Calu3 (cell line): ENCODE measurements at regions not wholly inside any gene's neighbourhood (a gene's known extent, or its start where the extent isn't known, plus 50 kb on each side); places are given as distances from the start of the nearest gene placed in this dataset.
A peak's percentile ranks its signal among the peaks of the same experiment; 100 is the strongest.

Experiments used
- BruUV-seq: library from RNA; stranded (reverse); fragments of 400-500 nt; replicated peaks from 2 replicates; lab custom pipeline; 2021; lab: Mats Ljungman, UMichigan
- CTCF ChIA-PET: fragments of 300-600 bp; sonication (Branson Sonifier 250); formaldehyde crosslinking; loops from one replicate; lab custom pipeline; 2022; ENCODE audit warnings: antibody characterized with exemption; lab: Charles Lee
- DNase-seq: peaks from one replicate; pipeline ENCODE4 v3.0.0; 2022
- H3K27ac Mint-ChIP-seq: one replicate; pipeline ENCODE4 v1.8.0; 2022; ENCODE audit warnings: mixed read lengths; ENCODE audit not compliant: unreplicated experiment
- H3K27me3 Mint-ChIP-seq: one replicate; pipeline ENCODE4 v1.8.0; 2022; ENCODE audit warnings: mixed read lengths; ENCODE audit not compliant: unreplicated experiment
- H3K36me3 Mint-ChIP-seq: one replicate; pipeline ENCODE4 v1.8.0; 2022; ENCODE audit warnings: mild to moderate bottlenecking, moderate library complexity, mixed read lengths; ENCODE audit not compliant: insufficient read depth, unreplicated experiment
- H3K4me1 Mint-ChIP-seq: one replicate; pipeline ENCODE4 v1.8.0; 2022; ENCODE audit warnings: mild to moderate bottlenecking, low read depth, mixed read lengths; ENCODE audit not compliant: unreplicated experiment
- H3K4me3 Mint-ChIP-seq: one replicate; pipeline ENCODE4 v1.8.0; 2022; ENCODE audit warnings: mild to moderate bottlenecking, low read depth, moderate library complexity, mixed read lengths; ENCODE audit not compliant: unreplicated experiment
- H3K9me3 Mint-ChIP-seq: one replicate; pipeline ENCODE4 v1.8.0; 2022; ENCODE audit warnings: low read depth, mixed read lengths; ENCODE audit not compliant: unreplicated experiment
- CTCF ChIP-seq: fragments of 200-600 bp; IDR thresholded peaks from one replicate; pipeline ENCODE4 v1.8.0; 2022; ENCODE audit warnings: antibody characterized with exemption; ENCODE audit not compliant: unreplicated experiment
- intact Hi-C: fragments of 100-400 bp; cut with micrococcal nuclease; formaldehyde crosslinking; loops from one replicate; pipeline ENCODE4 v1.10.0; 2022; ENCODE audit not compliant: unreplicated experiment

GRCh38 chr2:205892665-205893259, 193.2 kb downstream of the INO80D start:
- H3K4me1 Mint-ChIP-seq: peaks cover 8% of the 10 kb centered on the region
- no peaks in the 10 kb centered on the region for H3K27me3 Mint-ChIP-seq
- CTCF ChIA-PET: interaction anchor here (0.6 to 1.7 kb wide), 2 partner anchors 17 to 55 kb away, joined by 3 to 4 read pairs; no protein-coding TSS in a partner anchor
- intact Hi-C loops: no loop called here
- no peak overlapping the region for H3K4me3 Mint-ChIP-seq
- no peak overlapping the region for H3K27ac Mint-ChIP-seq
- no peaks in the 10 kb centered on the region for H3K9me3 Mint-ChIP-seq
- no TSS peak for BruUV-seq
- TF ChIP-seq CTCF: no peak
- no peaks in the 10 kb centered on the region for H3K36me3 Mint-ChIP-seq
- DNase-seq: peak; percentile 6

GRCh38 chr2:205892251-205892655, 193.7 kb downstream of the INO80D start:
- H3K36me3 Mint-ChIP-seq: no peaks in the 10 kb centered on the region
- no peak overlapping the region for H3K27ac Mint-ChIP-seq
- intact Hi-C loops: no loop called here
- BruUV-seq: no TSS peak
- H3K9me3 Mint-ChIP-seq: no peaks in the 10 kb centered on the region
- CTCF ChIA-PET: interaction anchor here (1.7 kb wide), 1 partner anchor 55 kb away, joined by 4 read pairs; no protein-coding TSS in a partner anchor
- peak; percentile 22 for DNase-seq
- no peak overlapping the region for H3K4me3 Mint-ChIP-seq
- H3K4me1 Mint-ChIP-seq: peaks cover 8% of the 10 kb centered on the region
- no peak for TF ChIP-seq CTCF
- no peaks in the 10 kb centered on the region for H3K27me3 Mint-ChIP-seq

GRCh38 chr2:205889114-205889513, 196.9 kb downstream of the INO80D start:
- no TSS peak for BruUV-seq
- no peaks in the 10 kb centered on the region for H3K9me3 Mint-ChIP-seq
- no peak overlapping the region for H3K4me3 Mint-ChIP-seq
- intact Hi-C loops: loop anchor here (5.0 kb wide), 1 partner anchor 207 kb away; the partner anchor contains the start of gene NRP2
- no peak overlapping the region for H3K27ac Mint-ChIP-seq
- H3K4me1 Mint-ChIP-seq: peaks cover 17% of the 10 kb centered on the region
- H3K36me3 Mint-ChIP-seq: no peaks in the 10 kb centered on the region
- CTCF ChIA-PET: no interaction called here
- peak; percentile 17 for DNase-seq
- no peak for TF ChIP-seq CTCF
- no peaks in the 10 kb centered on the region for H3K27me3 Mint-ChIP-seq

- Mint-ChIP-seq H3K27me3 (no peaks in the 10 kb centered on the region), H3K9me3 (no peaks in the 10 kb centered on the region), H3K4me1 (peaks cover 17% of the 10 kb centered on the region), H3K36me3 (no peaks in the 10 kb centered on the region), H3K27ac (no peak overlapping the region), H3K4me3 (no peak overlapping the region)
- BruUV-seq: no TSS peak
- intact Hi-C loops: loop anchor here (5.0 kb wide), 1 partner anchor 205 kb away; the partner anchor contains the start of gene NRP2
- DNase-seq: no peak
- TF ChIP-seq CTCF: no peak
- CTCF ChIA-PET: no interaction called here
Measured at GRCh38 chr2:205887637-205888036, 198.3 kb downstream of the INO80D start.
